OCI-LY7 (cell line): ENCODE measurements at regions not wholly inside any gene's neighbourhood (a gene's known extent, or its start where the extent isn't known, plus 50 kb on each side); places are given as distances from the start of the nearest gene placed in this dataset.

ENCODE experiments used
- BruUV-seq: library from RNA; stranded (reverse); fragments of 400-500 nt; replicated peaks from 2 replicates; lab custom pipeline; 2021; lab: Mats Ljungman, UMichigan
- CTCF ChIA-PET: fragments of 300-600 bp; sonication (Branson Sonifier 250); formaldehyde crosslinking; loops from one replicate; lab custom pipeline; 2022; ENCODE audit warnings: antibody characterized with exemption; ENCODE audit not compliant: unreplicated experiment; lab: Charles Lee
- POLR2A ChIA-PET: fragments of 300-600 bp; sonication (Branson Sonifier 250); formaldehyde crosslinking; loops from one replicate; lab custom pipeline; 2022; ENCODE audit warnings: antibody characterized with exemption; lab: Charles Lee
- DNase-seq: peaks from one replicate; pipeline ENCODE4 v3.0.0-alpha.2; 2015; ENCODE audit warnings: low spot score
- H2AFZ ChIP-seq: fragments of 200-600 bp; sonication (generic), shearing (Covaris generic); 2 replicates; pipeline ENCODE4 v1.6.1; 2014; ENCODE audit warnings: mild to moderate bottlenecking, antibody characterized with exemption, low read length, moderate library complexity
- H3K27ac ChIP-seq: fragments of 200-600 bp; sonication (generic); 2 replicates; pipeline ENCODE4 v1.5.1; 2014; ENCODE audit warnings: mixed run types, low read depth, mild to moderate bottlenecking, moderate library complexity, low read length, inconsistent platforms; ENCODE audit not compliant: poor library complexity, severe bottlenecking
- H3K36me3 ChIP-seq: fragments of 200-600 bp; sonication (generic); 2 replicates; pipeline ENCODE4 v1.6.1; 2014; ENCODE audit warnings: mild to moderate bottlenecking, antibody characterized with exemption, low read length, moderate library complexity, mixed read lengths; ENCODE audit not compliant: insufficient read depth
- H3K4me1 ChIP-seq: fragments of 200-600 bp; sonication (generic); 2 replicates; pipeline ENCODE4 v1.5.1; 2014; ENCODE audit warnings: mild to moderate bottlenecking, low read length; ENCODE audit not compliant: insufficient read depth, poor library complexity, severe bottlenecking
- H3K4me2 ChIP-seq: fragments of 200-600 bp; sonication (generic); 2 replicates; pipeline ENCODE4 v1.6.1; 2014; ENCODE audit warnings: mild to moderate bottlenecking, low read length
- H3K4me3 ChIP-seq: fragments of 200-600 bp; sonication (generic); 2 replicates; pipeline ENCODE4 v1.5.1; 2014; ENCODE audit warnings: mild to moderate bottlenecking, low read depth, low read length; ENCODE audit not compliant: poor library complexity, severe bottlenecking
- H3K79me2 ChIP-seq: fragments of 200-600 bp; sonication (generic); 2 replicates; pipeline ENCODE4 v1.6.1; 2016; ENCODE audit warnings: low read depth, mild to moderate bottlenecking, low read length, moderate library complexity, mixed read lengths; ENCODE audit not compliant: insufficient read depth
- H3K9me2 ChIP-seq: fragments of 200-600 bp; sonication (generic); 2 replicates; pipeline ENCODE4 v1.6.1; 2016; ENCODE audit warnings: mild to moderate bottlenecking, low read length, mixed read lengths; ENCODE audit not compliant: insufficient read depth
- H3K9me3 ChIP-seq: fragments of 200-600 bp; sonication (generic); 2 replicates; pipeline ENCODE4 v1.6.1; 2014; ENCODE audit warnings: mild to moderate bottlenecking, mixed run types, low read length, mixed read lengths
- H4K20me1 ChIP-seq: fragments of 200-600 bp; sonication (generic); 2 replicates; pipeline ENCODE4 v1.6.1; 2014; ENCODE audit warnings: mild to moderate bottlenecking, antibody characterized with exemption, low read length, moderate library complexity, mixed read lengths; ENCODE audit not compliant: insufficient read depth
- EZH2phosphoT487 ChIP-seq: fragments of 200-600 bp; sonication (generic); IDR thresholded peaks from 2 replicates; pipeline ENCODE4 v1.6.1; 2018; ENCODE audit warnings: low read depth, borderline replicate concordance, mild to moderate bottlenecking, mixed run types, antibody characterized with exemption, low read length, moderate library complexity, mixed read lengths
- intact Hi-C: fragments of 100-400 bp; cut with micrococcal nuclease; formaldehyde crosslinking; loops from one replicate; pipeline ENCODE4 v1.10.0; 2022; ENCODE audit not compliant: unreplicated experiment
- TF ChIP-seq, protein P1 (sequence below): fragments of 200-600 bp; sonication (generic); conservative IDR thresholded peaks from 2 replicates; pipeline ENCODE4 v1.5.1; 2014; ENCODE audit warnings: mild to moderate bottlenecking, antibody characterized with exemption, low read length, moderate library complexity, mixed read lengths

- POLR2A ChIA-PET: no interaction called here
- DNase-seq: no peak
- Histone ChIP-seq H2AFZ (no peak overlapping the region), H3K79me2 (no peaks in the 10 kb centered on the region), H3K4me1 (no peaks in the 10 kb centered on the region), H3K36me3 (no peaks in the 10 kb centered on the region), H3K9me3 (0 out of 2 replicates have a peak, but pooled peaks cover 8% of the 10 kb centered on the region), H4K20me1 (no peaks in the 10 kb centered on the region), H3K9me2 (no peaks in the 10 kb centered on the region), H3K4me3 (no peak overlapping the region), H3K27ac (no peak overlapping the region), H3K4me2 (no peak overlapping the region)
- intact Hi-C loops: no loop called here
- no TSS peak for BruUV-seq
- TF ChIP-seq, protein P1, sequence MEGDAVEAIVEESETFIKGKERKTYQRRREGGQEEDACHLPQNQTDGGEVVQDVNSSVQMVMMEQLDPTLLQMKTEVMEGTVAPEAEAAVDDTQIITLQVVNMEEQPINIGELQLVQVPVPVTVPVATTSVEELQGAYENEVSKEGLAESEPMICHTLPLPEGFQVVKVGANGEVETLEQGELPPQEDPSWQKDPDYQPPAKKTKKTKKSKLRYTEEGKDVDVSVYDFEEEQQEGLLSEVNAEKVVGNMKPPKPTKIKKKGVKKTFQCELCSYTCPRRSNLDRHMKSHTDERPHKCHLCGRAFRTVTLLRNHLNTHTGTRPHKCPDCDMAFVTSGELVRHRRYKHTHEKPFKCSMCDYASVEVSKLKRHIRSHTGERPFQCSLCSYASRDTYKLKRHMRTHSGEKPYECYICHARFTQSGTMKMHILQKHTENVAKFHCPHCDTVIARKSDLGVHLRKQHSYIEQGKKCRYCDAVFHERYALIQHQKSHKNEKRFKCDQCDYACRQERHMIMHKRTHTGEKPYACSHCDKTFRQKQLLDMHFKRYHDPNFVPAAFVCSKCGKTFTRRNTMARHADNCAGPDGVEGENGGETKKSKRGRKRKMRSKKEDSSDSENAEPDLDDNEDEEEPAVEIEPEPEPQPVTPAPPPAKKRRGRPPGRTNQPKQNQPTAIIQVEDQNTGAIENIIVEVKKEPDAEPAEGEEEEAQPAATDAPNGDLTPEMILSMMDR: no peak
- no peak for TF ChIP-seq EZH2phosphoT487
- CTCF ChIA-PET: no interaction called here
Measured at GRCh38 chr10:123373591-123373990, 219.4 kb downstream of the BUB3 start.

GRCh38 chr10:123375097-123375496, 220.9 kb downstream of the BUB3 start:
- POLR2A ChIA-PET: no interaction called here
- 0 out of 2 replicates have a peak, but pooled peaks cover 8% of the 10 kb centered on the region for H3K9me3 ChIP-seq
- H4K20me1 ChIP-seq: no peaks in the 10 kb centered on the region
- no peak overlapping the region for H3K4me2 ChIP-seq
- no peaks in the 10 kb centered on the region for H3K4me1 ChIP-seq
- CTCF ChIA-PET: no interaction called here
- no peak overlapping the region for H3K27ac ChIP-seq
- H3K9me2 ChIP-seq: no peaks in the 10 kb centered on the region
- H3K4me3 ChIP-seq: no peak overlapping the region
- H2AFZ ChIP-seq: no peak overlapping the region
- H3K79me2 ChIP-seq: no peaks in the 10 kb centered on the region
- no TSS peak for BruUV-seq
- DNase-seq: no peak
- TF ChIP-seq EZH2phosphoT487: no peak
- TF ChIP-seq, protein P1: no peak
- intact Hi-C loops: no loop called here
- H3K36me3 ChIP-seq: no peaks in the 10 kb centered on the region

GRCh38 chr10:123375738-123376137, 221.5 kb downstream of the BUB3 start:
- no TSS peak for BruUV-seq
- no peaks in the 10 kb centered on the region for H3K36me3 ChIP-seq
- H3K79me2 ChIP-seq: no peaks in the 10 kb centered on the region
- H2AFZ ChIP-seq: no peak overlapping the region
- no peak overlapping the region for H3K4me3 ChIP-seq
- intact Hi-C loops: no loop called here
- ChIA-PET CTCF (no interaction called here), POLR2A (no interaction called here)
- no peak for TF ChIP-seq EZH2phosphoT487
- TF ChIP-seq, protein P1: no peak
- no peaks in the 10 kb centered on the region for H3K9me2 ChIP-seq
- no peaks in the 10 kb centered on the region for H3K4me1 ChIP-seq
- DNase-seq: no peak
- no peaks in the 10 kb centered on the region for H4K20me1 ChIP-seq
- H3K4me2 ChIP-seq: no peak overlapping the region
- 0 out of 2 replicates have a peak, but pooled peaks cover 8% of the 10 kb centered on the region for H3K9me3 ChIP-seq
- no peak overlapping the region for H3K27ac ChIP-seq
